ENCODE measurements at regions not wholly inside any gene's neighbourhood (a gene's known extent, or its start where the extent isn't known, plus 50 kb on each side); places are given as distances from the start of the nearest gene placed in this dataset.

- no peaks in the 10 kb centered on the region for H3K9me3 ChIP-seq (replicated peaks)
- no peak overlapping the region for H3K4me3 ChIP-seq
- H3K27me3 ChIP-seq = peaks cover 56% of the 10 kb centered on the region
- H3K4me1 ChIP-seq = no peaks in the 10 kb centered on the region
- no peak overlapping the region for H3K27ac ChIP-seq
- H3K36me3 ChIP-seq = no peaks in the 10 kb centered on the region
- no peak for DNase-seq
These were observed 243.7 kb downstream of the NPHP4 start for GRCh38 chr1:5748286-5749225.

DNA sequence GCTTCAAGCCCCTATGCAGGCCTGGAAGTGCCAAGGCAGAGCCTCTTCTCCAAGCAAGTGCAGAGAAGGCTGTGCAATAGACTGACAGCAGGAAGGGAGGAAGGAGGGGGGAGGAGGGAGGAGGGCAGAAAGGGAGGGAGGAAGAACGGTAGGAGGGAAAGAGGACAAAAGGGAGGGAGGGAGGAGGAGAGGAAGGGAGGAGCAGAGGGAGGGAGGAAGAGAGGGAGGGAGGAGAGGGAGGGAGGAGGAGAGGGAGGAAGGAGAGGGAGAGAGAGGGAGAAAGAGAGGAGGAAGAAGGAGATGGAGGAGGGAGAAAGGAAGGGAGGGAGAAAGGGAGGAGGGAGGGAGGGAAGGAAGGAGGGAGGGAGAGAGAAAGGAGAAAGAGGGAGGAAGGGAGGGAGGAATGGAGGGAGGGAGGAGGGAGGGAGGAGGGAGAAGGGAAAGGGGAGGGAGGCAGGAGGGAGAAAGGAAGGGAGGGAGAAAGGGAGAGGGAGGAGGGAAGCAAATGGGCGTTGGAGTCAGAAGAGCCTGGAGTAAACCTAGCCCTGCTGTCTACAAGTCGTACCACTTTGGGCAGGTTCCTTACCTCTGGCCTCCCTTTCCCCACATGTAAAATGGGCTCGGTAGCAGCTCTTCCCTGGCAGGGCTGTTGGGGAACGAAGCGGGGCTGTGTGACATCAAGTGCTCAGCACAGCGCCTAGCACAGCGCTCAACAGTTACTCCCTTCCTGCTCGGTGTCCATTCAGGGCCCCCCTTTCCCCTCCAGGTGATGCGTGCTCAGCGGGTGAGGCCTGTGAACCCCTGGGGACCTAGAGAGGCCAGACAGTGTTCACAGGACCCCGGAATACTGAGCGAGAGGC, 244.6 kb downstream of the NPHP4 start:
- Histone ChIP-seq H3K27ac (no peak overlapping the region), H3K27me3 (peaks cover 49% of the 10 kb centered on the region), H3K9me3 (replicated peaks) (no peaks in the 10 kb centered on the region), H3K4me1 (no peaks in the 10 kb centered on the region), H3K4me3 (no peak overlapping the region), H3K36me3 (no peaks in the 10 kb centered on the region)
- DNase-seq = no peak

DNA sequence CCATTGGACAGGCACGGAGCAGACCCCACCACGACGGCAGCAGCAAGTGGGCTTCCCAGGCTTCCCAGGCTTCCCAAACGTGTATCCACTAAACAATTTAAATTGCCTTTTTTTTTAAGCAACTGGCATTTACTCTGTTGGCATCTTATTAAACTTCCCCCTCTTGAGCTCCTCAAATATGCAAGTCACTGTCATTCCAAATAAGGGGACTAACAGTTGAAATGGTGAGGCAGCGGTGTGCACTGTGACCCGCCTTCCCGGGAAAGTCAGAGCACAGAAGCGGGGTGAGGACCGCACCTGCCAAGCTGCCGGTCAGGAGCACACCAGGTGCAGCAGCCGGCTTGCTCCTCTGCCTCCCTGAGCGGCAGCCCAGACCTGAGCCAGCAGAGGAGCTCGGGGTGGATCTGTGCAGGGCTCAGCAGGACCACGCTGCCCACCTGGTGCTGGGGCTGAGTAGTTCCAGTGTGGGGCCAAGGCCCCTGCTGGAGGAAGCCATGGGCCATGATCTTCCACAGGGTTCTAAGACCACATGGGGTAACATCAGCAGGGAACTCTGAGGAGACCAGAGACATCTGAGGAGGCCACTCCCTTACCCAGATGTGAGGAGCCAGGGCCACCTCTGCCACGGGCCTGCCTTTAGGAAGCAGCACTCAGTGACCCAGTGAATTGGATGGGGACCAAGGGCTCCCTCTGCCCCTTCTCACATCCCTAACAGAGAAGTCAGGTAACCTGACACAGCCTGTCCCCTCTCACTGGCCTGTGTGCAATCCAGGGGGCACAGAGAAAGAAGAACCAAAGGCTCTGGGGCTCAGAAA, 245.4 kb downstream of the NPHP4 start:
- Histone ChIP-seq H3K4me3 (no peak overlapping the region), H3K27ac (no peak overlapping the region), H3K36me3 (no peaks in the 10 kb centered on the region), H3K9me3 (replicated peaks) (no peaks in the 10 kb centered on the region), H3K4me1 (no peaks in the 10 kb centered on the region), H3K27me3 (peaks cover 40% of the 10 kb centered on the region)
- DNase-seq = no peak

DNA sequence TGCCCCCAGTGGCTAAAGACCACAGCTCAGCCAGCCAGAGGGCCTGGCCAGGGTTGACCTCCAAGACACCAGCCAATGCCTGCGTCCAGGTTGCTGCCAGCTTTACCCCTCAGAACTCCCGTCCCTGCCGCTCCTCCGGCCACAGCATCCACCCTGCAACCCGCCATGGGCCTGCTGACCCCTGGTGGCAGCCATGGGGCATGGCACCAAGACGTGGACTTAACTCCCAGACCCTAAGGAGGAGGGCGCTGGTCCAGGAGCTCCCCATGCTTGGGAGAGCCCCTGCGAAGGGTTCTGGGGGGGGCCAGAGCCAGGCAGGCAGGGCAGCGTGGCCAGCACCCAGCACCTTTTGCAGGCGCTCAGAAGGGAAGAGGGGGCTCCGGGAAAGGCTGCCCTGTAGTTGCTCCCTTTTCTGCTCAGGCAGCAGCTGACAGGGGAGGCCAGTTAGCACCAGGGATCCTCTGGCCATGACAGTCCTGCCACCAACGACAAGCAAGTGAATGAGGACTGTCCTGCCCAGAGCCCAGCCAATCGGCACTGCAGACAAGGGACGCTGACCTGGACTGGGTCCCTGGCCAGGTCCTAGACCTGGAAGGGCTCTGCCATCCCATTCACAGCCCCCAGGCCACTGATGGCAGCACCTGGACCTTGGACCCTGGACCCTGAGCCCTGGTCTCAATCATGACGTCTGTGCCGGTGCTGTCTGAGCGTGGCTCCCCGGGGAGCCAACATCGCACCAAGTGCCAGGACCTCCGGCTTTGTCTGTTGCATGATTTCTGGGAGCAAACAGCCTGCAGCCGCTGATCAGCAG, 246.2 kb downstream of the NPHP4 start:
- no peaks in the 10 kb centered on the region for H3K4me1 ChIP-seq
- H3K27me3 ChIP-seq = peaks cover 34% of the 10 kb centered on the region
- H3K36me3 ChIP-seq = no peaks in the 10 kb centered on the region
- DNase-seq = peak; percentile 66 to 79
- H3K4me3 ChIP-seq = no peak overlapping the region
- no peak overlapping the region for H3K27ac ChIP-seq
- no peaks in the 10 kb centered on the region for H3K9me3 ChIP-seq (replicated peaks)

DNA sequence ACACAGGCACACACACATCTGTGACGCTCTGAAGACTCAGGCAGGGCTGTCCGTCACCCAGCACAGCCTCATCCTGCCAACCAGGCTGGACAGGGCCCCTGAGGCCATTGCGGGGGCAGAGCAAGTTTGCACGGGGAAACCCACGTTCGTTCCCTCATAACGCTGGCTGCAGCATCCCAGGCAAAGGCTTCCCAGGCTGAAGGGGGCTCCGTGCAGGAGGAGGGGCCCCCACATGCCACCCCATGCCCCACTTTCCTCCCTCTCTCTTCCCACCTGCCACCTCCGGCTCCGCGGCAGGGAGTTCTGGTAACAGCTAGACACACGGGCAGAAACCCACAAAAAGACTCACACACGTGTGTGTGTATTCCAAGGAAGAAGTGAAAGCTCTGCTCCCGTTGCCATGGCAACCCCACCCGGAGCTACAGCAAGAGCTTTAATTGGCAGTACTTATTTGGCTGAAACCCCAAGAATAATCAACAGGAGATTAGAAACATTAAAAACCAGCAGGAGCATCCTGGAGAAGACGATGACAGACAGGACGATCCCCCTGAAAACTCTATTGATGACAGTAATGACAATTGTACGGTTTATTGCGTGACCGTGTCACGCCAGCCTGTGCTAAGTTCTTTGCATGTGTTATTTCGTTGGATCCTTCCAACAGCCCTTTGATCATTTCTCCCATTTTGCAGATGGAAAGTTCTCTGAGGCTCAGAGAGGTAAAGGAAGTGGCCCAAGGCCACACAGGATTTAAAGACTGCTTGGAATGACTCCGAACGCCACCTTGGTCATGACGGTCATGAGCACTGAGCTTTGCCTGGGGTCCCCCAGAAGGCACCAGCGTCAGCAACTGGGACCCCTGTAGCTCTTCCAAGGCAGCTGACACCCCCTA, 247.1 kb downstream of the NPHP4 start:
- H3K36me3 ChIP-seq = no peaks in the 10 kb centered on the region
- no peak for DNase-seq
- no peak overlapping the region for H3K27ac ChIP-seq
- H3K4me3 ChIP-seq = no peak overlapping the region
- no peaks in the 10 kb centered on the region for H3K9me3 ChIP-seq (replicated peaks)
- H3K27me3 ChIP-seq = peaks cover 26% of the 10 kb centered on the region
- H3K4me1 ChIP-seq = no peaks in the 10 kb centered on the region

- Histone ChIP-seq H3K4me3 (no peak overlapping the region), H3K27ac (no peak overlapping the region), H3K4me1 (no peaks in the 10 kb centered on the region), H3K9me3 (replicated peaks) (no peaks in the 10 kb centered on the region), H3K36me3 (no peaks in the 10 kb centered on the region), H3K27me3 (peaks cover 20% of the 10 kb centered on the region)
- no peak for DNase-seq
These were observed 247.9 kb downstream of the NPHP4 start for GRCh38 chr1:5744341-5744740.

DNA sequence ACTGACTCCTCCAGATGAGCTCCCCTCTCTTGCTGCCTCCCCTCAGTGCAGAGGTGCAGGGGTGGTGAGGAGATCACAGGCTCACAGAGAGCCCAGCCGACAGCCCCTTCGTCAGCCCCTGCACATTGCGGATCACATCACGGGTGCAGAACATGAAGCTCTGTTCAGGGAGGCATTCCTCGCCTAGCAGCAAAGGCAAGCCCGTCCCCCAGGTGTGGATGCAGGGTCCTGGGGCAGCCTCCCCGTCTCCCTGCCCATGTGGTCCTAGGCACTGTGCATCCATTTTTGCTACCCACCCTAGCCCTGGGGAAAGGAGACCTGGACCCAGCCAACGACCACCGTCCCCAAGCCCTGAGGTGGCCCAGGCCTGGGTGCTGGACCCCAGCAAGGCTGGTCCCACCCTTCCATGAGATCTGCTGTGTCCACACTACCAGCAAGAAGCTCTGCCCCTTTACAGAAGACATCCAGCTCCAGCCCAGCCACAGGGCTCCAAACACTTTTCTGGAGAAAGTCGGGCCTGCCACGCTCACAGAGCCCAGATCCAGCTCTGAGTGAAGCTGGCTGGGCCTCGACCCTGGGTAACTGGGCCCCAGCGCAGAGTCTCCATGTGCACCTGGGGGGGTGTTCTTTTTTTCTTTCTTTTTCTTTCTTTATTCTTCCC, 248.7 kb downstream of the NPHP4 start:
- Histone ChIP-seq H3K4me1 (no peaks in the 10 kb centered on the region), H3K27ac (no peak overlapping the region), H3K4me3 (no peak overlapping the region), H3K27me3 (peaks cover 20% of the 10 kb centered on the region), H3K9me3 (replicated peaks) (no peaks in the 10 kb centered on the region), H3K36me3 (no peaks in the 10 kb centered on the region)
- no peak for DNase-seq

DNA sequence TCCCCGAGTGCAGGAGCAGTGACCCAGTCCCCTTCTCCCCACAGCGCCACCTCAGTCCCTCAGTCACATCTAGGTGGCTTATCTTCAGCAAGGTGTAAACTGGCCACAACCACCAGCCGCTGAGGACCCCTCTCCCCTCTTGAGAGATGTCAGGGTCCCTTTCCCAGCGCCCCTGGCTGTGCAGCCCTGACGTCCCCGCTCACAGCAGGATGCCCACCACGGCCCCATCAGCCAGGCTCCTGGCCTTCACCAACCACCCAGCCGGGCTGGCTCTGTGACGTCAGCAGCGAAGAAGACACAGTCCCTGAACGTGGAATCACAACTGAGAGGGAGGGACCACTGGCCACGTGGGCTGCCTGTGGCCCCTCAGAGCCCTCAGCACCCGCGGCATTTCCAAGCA, 249.4 kb downstream of the NPHP4 start:
- Histone ChIP-seq H3K27ac (no peak overlapping the region), H3K9me3 (replicated peaks) (no peaks in the 10 kb centered on the region), H3K36me3 (no peaks in the 10 kb centered on the region), H3K4me1 (no peaks in the 10 kb centered on the region), H3K4me3 (no peak overlapping the region), H3K27me3 (peaks cover 13% of the 10 kb centered on the region)
- no peak for DNase-seq

- no peaks in the 10 kb centered on the region for H3K9me3 ChIP-seq (replicated peaks)
These were observed 250.2 kb downstream of the NPHP4 start for GRCh38 chr1:5742032-5742431.

DNA sequence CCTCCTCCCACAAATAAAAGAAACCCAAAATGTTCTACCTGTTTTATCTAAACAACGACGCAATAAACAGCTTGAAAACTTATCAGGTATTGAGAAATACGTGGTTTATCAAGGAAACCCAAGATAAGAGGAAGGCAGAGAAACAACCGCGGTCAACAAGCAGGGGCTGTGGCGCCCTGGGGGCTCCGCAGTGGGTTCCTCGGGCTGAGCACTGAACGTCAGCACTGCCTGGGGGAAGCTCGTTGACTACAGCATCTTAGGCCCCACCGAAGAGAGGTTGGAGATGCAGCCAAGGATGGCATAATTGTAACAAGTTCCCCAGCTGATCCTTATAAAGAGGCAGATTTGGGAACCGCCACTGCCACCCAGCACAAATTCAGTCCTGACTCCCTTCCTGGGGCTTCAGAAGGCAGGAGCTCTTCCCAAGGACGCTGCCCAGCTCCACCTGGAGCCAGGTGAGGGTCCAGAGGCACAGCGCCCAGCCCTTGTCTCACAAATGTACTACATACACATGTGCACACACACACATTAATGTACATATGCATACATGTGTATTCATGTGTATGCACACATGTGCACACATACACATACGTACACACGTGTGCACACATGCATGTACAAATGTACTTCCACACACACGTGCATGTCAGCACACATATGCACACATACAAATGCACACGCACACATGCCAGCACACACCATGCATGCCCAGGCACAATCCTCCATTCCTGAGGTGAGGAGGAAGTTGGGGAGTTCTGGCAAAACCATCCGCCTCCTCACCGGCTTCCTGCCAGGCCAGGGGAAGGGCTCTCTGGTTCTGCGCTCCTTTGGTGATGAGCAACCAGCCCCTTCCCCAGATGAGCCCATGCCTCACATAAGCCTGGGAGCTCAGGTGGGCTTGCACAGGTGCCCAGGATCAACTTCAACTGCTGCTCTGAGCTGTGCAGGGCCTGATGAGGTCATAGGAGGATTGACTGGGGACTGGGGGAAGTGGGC, 251.1 kb downstream of the NPHP4 start:
- no peaks in the 10 kb centered on the region for H3K4me1 ChIP-seq
- no peak for DNase-seq
- H3K4me3 ChIP-seq = no peak overlapping the region
- no peak overlapping the region for H3K27ac ChIP-seq
- no peaks in the 10 kb centered on the region for H3K36me3 ChIP-seq
- H3K27me3 ChIP-seq = peaks cover 13% of the 10 kb centered on the region
- H3K9me3 ChIP-seq (replicated peaks) = no peaks in the 10 kb centered on the region

More at GRCh38 chr1:5742032-5742431, 250.2 kb downstream of the NPHP4 start:
- no peak overlapping the region for H3K27ac ChIP-seq
- no peaks in the 10 kb centered on the region for H3K4me1 ChIP-seq
- H3K36me3 ChIP-seq = no peaks in the 10 kb centered on the region
- H3K4me3 ChIP-seq = no peak overlapping the region
- H3K27me3 ChIP-seq = peaks cover 13% of the 10 kb centered on the region
- no peak for DNase-seq

GRCh38 chr1:5740450-5740849, 251.8 kb downstream of the NPHP4 start:
- Histone ChIP-seq H3K27me3 (peaks cover 12% of the 10 kb centered on the region), H3K9me3 (replicated peaks) (no peaks in the 10 kb centered on the region), H3K4me1 (no peaks in the 10 kb centered on the region), H3K27ac (no peak overlapping the region), H3K36me3 (no peaks in the 10 kb centered on the region), H3K4me3 (no peak overlapping the region)
- no peak for DNase-seq

DNA sequence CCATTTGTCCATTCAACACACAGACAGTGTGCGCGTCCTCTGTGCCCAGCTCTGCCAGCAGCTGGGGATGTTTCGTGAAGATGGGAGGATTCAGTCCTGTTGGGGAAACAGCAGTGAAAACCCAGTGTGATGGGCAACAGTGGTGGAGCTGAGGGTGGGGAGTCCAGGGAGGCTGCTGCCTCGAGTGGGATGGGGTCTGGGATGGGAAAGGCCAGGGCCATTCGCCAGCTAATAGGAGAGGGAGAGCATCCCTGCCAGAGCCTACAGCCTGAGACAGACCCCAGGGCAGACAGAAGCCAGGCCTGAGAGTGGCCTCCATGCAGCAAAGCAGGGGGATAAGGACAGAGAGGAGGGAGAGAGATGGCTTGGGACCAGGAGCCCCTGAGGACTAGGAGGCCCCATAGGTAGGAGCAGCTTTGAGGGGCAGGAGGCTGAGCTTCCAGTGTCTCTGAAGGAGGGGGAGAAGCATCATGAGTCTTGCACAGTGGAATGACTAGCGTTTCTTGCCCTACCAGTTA, 252.6 kb downstream of the NPHP4 start:
- no peaks in the 10 kb centered on the region for H3K36me3 ChIP-seq
- DNase-seq = no peak
- no peaks in the 10 kb centered on the region for H3K4me1 ChIP-seq
- H3K27me3 ChIP-seq = peaks cover 4% of the 10 kb centered on the region
- no peak overlapping the region for H3K4me3 ChIP-seq
- H3K9me3 ChIP-seq (replicated peaks) = no peaks in the 10 kb centered on the region
- no peak overlapping the region for H3K27ac ChIP-seq
